22Rv1 (cell line): ENCODE measurements at regions not wholly inside any gene's neighbourhood (a gene's known extent, or its start where the extent isn't known, plus 50 kb on each side); places are given as distances from the start of the nearest gene placed in this dataset.

Source experiments
- CTCF ChIP-seq: fragments of 450-650 bp; IDR thresholded peaks from 2 replicates; pipeline ENCODE4 v1.5.1; 2017; ENCODE audit warnings: mild to moderate bottlenecking
- ZFX ChIP-seq: fragments of 450-650 bp; IDR thresholded peaks from 2 replicates; pipeline ENCODE4 v1.6.1; 2017; ENCODE audit warnings: antibody characterized with exemption, borderline replicate concordance

- TF ChIP-seq CTCF (no peak), ZFX (no peak)
Measured at GRCh38 chr15:77840991-77841775, 208.5 kb upstream of the LINGO1 start.
